H9 (cell line): ENCODE measurements at regions not wholly inside any gene's neighbourhood (a gene's known extent, or its start where the extent isn't known, plus 50 kb on each side); places are given as distances from the start of the nearest gene placed in this dataset.

Experiments used
- DNase-seq: peaks from one replicate; pipeline ENCODE4 v3.0.0-alpha.2; 2017
- H2AFZ ChIP-seq: one replicate; pipeline ENCODE4 v1.6.1; 2013; ENCODE audit warnings: mild to moderate bottlenecking, low read length, control low read depth, moderate library complexity
- H2AK5ac ChIP-seq: 2 replicates; pipeline ENCODE4 v1.6.1; 2013; ENCODE audit warnings: low read length, control low read depth, mixed read lengths; ENCODE audit not compliant: insufficient read length
- H2BK120ac ChIP-seq: one replicate; pipeline ENCODE4 v1.6.1; 2013; ENCODE audit warnings: low read depth, mild to moderate bottlenecking, low read length, control low read depth, inconsistent platforms; ENCODE audit not compliant: poor library complexity, severe bottlenecking
- H2BK12ac ChIP-seq: 2 replicates; pipeline ENCODE4 v1.6.1; 2013; ENCODE audit warnings: low read length, control low read depth, mixed read lengths, low read depth; ENCODE audit not compliant: insufficient read length
- H2BK15ac ChIP-seq: 2 replicates; pipeline ENCODE4 v1.6.1; 2013; ENCODE audit warnings: low read depth, low read length, control low read depth
- H2BK20ac ChIP-seq: one replicate; pipeline ENCODE4 v1.6.1; 2013; ENCODE audit warnings: low read depth, mild to moderate bottlenecking, low read length, control low read depth, inconsistent platforms; ENCODE audit not compliant: poor library complexity, severe bottlenecking
- H2BK5ac ChIP-seq: 2 replicates; pipeline ENCODE4 v1.6.1; 2013; ENCODE audit warnings: low read length, control low read depth, mixed read lengths; ENCODE audit not compliant: insufficient read length
- H3K14ac ChIP-seq: 2 replicates; pipeline ENCODE4 v1.6.1; 2013; ENCODE audit warnings: low read length, control low read depth; ENCODE audit not compliant: insufficient read depth
- H3K18ac ChIP-seq: 2 replicates; pipeline ENCODE4 v1.6.1; 2013; ENCODE audit warnings: low read depth, mild to moderate bottlenecking, mixed read lengths, low read length, control low read depth; ENCODE audit not compliant: insufficient read length
- H3K23ac ChIP-seq: 2 replicates; pipeline ENCODE4 v1.6.1; 2013; ENCODE audit warnings: low read length, control low read depth, mixed read lengths, low read depth; ENCODE audit not compliant: insufficient read length
- H3K23me2 ChIP-seq: 2 replicates; pipeline ENCODE4 v1.6.1; 2013; ENCODE audit warnings: low read depth, mild to moderate bottlenecking, mixed read lengths, low read length, control low read depth; ENCODE audit not compliant: insufficient read length, poor library complexity, severe bottlenecking
- H3K27ac ChIP-seq: 2 replicates; pipeline ENCODE4 v1.5.1; 2013; ENCODE audit warnings: low read length, control low read depth, mixed read lengths, low read depth; ENCODE audit not compliant: insufficient read length
- H3K27me3 ChIP-seq: 2 replicates; pipeline ENCODE4 v1.6.1; 2013; ENCODE audit warnings: low read length, control low read depth, inconsistent platforms; ENCODE audit not compliant: insufficient read depth
- H3K4ac ChIP-seq: 2 replicates; pipeline ENCODE4 v1.6.1; 2013; ENCODE audit warnings: low read depth, mild to moderate bottlenecking, control low read depth, inconsistent platforms, low read length, moderate library complexity
- H3K4me1 ChIP-seq: 2 replicates; pipeline ENCODE4 v1.6.1; 2013; ENCODE audit warnings: low read length, control low read depth, inconsistent platforms; ENCODE audit not compliant: insufficient read depth
- H3K4me2 ChIP-seq: 2 replicates; pipeline ENCODE4 v1.6.1; 2013; ENCODE audit warnings: low read length, control low read depth, mixed read lengths; ENCODE audit not compliant: insufficient read length, insufficient read depth
- H3K56ac ChIP-seq: 2 replicates; pipeline ENCODE4 v1.6.1; 2013; ENCODE audit warnings: low read depth, mild to moderate bottlenecking, mixed read lengths, low read length, control low read depth; ENCODE audit not compliant: insufficient read length
- H3K79me1 ChIP-seq: 2 replicates; pipeline ENCODE4 v1.6.1; 2013; ENCODE audit warnings: low read depth, mild to moderate bottlenecking, moderate library complexity, low read length, control low read depth, inconsistent platforms; ENCODE audit not compliant: insufficient read depth, poor library complexity, severe bottlenecking
- H3K79me2 ChIP-seq: 2 replicates; pipeline ENCODE4 v1.6.1; 2013; ENCODE audit warnings: low read length, control low read depth, inconsistent platforms; ENCODE audit not compliant: insufficient read depth
- H3K9ac ChIP-seq: 2 replicates; pipeline ENCODE4 v1.6.1; 2013; ENCODE audit warnings: low read length, control low read depth, mixed read lengths; ENCODE audit not compliant: insufficient read length; ENCODE audit errors: extremely low read depth
- H3K9me3 ChIP-seq: one replicate; pipeline ENCODE4 v1.6.1; 2013; ENCODE audit warnings: low read depth, low read length, inconsistent platforms; ENCODE audit not compliant: control insufficient read depth
- H3T11ph ChIP-seq: one replicate; pipeline ENCODE4 v1.6.1; 2013; ENCODE audit warnings: mild to moderate bottlenecking, low read length, control low read depth, inconsistent platforms
- H4K20me1 ChIP-seq: one replicate; pipeline ENCODE4 v1.6.1; 2013; ENCODE audit not compliant: control insufficient read depth, insufficient read length, insufficient read depth
- H4K5ac ChIP-seq: 2 replicates; pipeline ENCODE4 v1.6.1; 2013; ENCODE audit warnings: low read depth, mild to moderate bottlenecking, mixed read lengths, low read length, control low read depth; ENCODE audit not compliant: insufficient read length
- H4K8ac ChIP-seq: replicated peaks from 2 replicates; pipeline ENCODE4 v1.6.1; 2013; ENCODE audit warnings: low read length, control low read depth, mixed read lengths, low read depth; ENCODE audit not compliant: insufficient read length
- H4K91ac ChIP-seq: 2 replicates; pipeline ENCODE4 v1.6.1; 2013; ENCODE audit warnings: low read depth, mild to moderate bottlenecking, moderate library complexity, mixed read lengths, low read length, control low read depth; ENCODE audit not compliant: insufficient read length
- H3K27ac Mint-ChIP-seq, 3 experiments: 2 replicates in 2 of 3; 3 replicates in 1 of 3; pipeline ENCODE4 v1.8.0; 2020 to 2021; ENCODE audit warnings: mixed read lengths in 3 of 3, mild to moderate bottlenecking in 1 of 3, moderate library complexity in 1 of 3
- H3K27me3 Mint-ChIP-seq: 2 replicates; pipeline ENCODE4 v1.8.0; 2021; ENCODE audit warnings: low read depth, mild to moderate bottlenecking, moderate library complexity, mixed read lengths
- H3K36me3 Mint-ChIP-seq, 3 experiments: 2 replicates in 2 of 3; 3 replicates in 1 of 3; pipeline ENCODE4 v1.8.0; 2020 to 2021; ENCODE audit warnings: low read depth in 3 of 3, mixed read lengths in 3 of 3; ENCODE audit not compliant: insufficient read depth in 1 of 3
- H3K4me1 Mint-ChIP-seq, 2 experiments: 2 replicates each; pipeline ENCODE4 v1.8.0; 2020; ENCODE audit warnings: mixed read lengths in 2 of 2
- H3K4me3 Mint-ChIP-seq, 2 experiments: 2 replicates in 1 of 2; 3 replicates in 1 of 2; pipeline ENCODE4 v1.8.0; 2020 to 2021; ENCODE audit warnings: mild to moderate bottlenecking in 2 of 2, mixed read lengths in 2 of 2, moderate library complexity in 1 of 2
- H3K9me3 Mint-ChIP-seq, 2 experiments: 2 replicates in 1 of 2; 3 replicates in 1 of 2; pipeline ENCODE4 v1.8.0; 2020; ENCODE audit warnings: mild to moderate bottlenecking in 2 of 2, mixed read lengths in 2 of 2, moderate library complexity in 1 of 2
- WGBS: extraction: QIAGEN DNeasy Blood & Tissue Kit; methylation state at CpG from one replicate; pipeline ENCODE4 v1.1.7; 2013; ENCODE audit warnings: missing lambda C conversion rate, low lambda C conversion rate, mixed read lengths; ENCODE audit not compliant: insufficient read length; ENCODE audit errors: extremely low coverage; 5-methylcytosine and 5-hydroxymethylcytosine counted together
- TF ChIP-seq, protein P1 (sequence below): fragments of 200-600 bp; sonication (generic); conservative IDR thresholded peaks from 3 replicates; pipeline ENCODE4 v1.8.0; 2021; ENCODE audit warnings: antibody characterized with exemption, mild to moderate bottlenecking

DNA sequence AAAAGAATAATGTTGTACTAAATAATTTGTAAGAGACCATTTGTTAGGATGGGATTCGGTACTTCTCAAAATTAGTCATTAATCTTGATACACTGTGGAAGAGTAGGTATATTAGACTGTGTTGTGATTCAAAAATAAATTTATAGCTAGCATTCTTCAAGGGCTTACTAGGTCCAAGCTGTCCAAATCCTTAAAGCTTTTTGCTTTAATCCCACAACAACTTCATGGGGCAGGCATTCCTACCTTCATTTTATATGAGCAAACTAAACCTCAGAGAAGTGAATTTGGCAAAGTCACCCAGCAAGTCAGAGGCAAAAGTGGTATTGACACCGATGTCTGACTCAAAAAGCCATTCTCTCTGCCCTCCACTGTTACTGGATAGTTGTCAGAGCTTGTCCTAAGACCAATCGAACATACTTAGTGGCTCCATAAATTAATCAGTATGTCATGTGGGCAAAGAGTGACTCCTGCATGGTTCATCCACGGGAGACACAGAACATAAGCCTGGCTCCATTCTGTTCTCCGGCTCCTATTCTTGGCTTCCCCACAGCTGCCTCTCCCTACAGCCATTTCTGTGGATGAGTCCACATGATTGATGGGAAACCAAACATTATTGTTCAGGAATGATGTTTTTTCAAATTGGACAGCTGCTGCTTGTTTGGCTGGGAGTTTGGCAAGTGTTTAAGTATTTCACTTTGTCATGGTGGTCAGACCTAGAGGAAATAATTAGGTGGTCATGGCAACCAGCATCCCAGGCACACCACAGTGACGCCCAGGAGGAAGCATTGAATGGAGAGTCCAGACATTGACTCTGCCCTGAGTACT is 133.4 kb upstream of the FGGY start:
- Histone ChIP-seq H3K4ac (no peak overlapping the region), H3K4me1 (no peaks in the 10 kb centered on the region), H3T11ph (no peak overlapping the region), H4K5ac (no peak overlapping the region), H2BK15ac (no peak overlapping the region), H2BK20ac (no peak overlapping the region), H3K14ac (no peak overlapping the region), H2BK120ac (no peak overlapping the region), H3K79me1 (no peaks in the 10 kb centered on the region), H3K23ac (no peak overlapping the region), H3K27me3 (no peaks in the 10 kb centered on the region), H3K23me2 (no peaks in the 10 kb centered on the region), H4K8ac (no peak overlapping the region), H2BK12ac (no peak overlapping the region), H3K79me2 (no peaks in the 10 kb centered on the region), H2AFZ (no peak overlapping the region), H3K27ac (no peak overlapping the region), H3K4me2 (no peak overlapping the region), H4K91ac (no peak overlapping the region), H2AK5ac (no peak overlapping the region), H3K9me3 (no peaks in the 10 kb centered on the region), H3K9ac (no peak overlapping the region), H4K20me1 (no peaks in the 10 kb centered on the region), H3K56ac (no peak overlapping the region), H3K18ac (no peak overlapping the region), H2BK5ac (no peak overlapping the region)
- peaks cover 0 to 5% (median 4%) of the 10 kb centered on the region in 3 experiments; a peak in 4 of 7 replicates for H3K36me3 Mint-ChIP-seq
- no peak overlapping the region for H3K27ac Mint-ChIP-seq
- peaks cover 5 to 9% of the 10 kb centered on the region in 2 experiments; a peak in 3 of 5 replicates for H3K9me3 Mint-ChIP-seq
- no CpG with 5 or more reads among the region's 6 CpGs for WGBS
- DNase-seq, result no peak
- H3K27me3 Mint-ChIP-seq, result no peaks in the 10 kb centered on the region; the same call in 1 of the 2 replicates
- no peak overlapping the region for H3K4me3 Mint-ChIP-seq
- TF ChIP-seq, protein P1, sequence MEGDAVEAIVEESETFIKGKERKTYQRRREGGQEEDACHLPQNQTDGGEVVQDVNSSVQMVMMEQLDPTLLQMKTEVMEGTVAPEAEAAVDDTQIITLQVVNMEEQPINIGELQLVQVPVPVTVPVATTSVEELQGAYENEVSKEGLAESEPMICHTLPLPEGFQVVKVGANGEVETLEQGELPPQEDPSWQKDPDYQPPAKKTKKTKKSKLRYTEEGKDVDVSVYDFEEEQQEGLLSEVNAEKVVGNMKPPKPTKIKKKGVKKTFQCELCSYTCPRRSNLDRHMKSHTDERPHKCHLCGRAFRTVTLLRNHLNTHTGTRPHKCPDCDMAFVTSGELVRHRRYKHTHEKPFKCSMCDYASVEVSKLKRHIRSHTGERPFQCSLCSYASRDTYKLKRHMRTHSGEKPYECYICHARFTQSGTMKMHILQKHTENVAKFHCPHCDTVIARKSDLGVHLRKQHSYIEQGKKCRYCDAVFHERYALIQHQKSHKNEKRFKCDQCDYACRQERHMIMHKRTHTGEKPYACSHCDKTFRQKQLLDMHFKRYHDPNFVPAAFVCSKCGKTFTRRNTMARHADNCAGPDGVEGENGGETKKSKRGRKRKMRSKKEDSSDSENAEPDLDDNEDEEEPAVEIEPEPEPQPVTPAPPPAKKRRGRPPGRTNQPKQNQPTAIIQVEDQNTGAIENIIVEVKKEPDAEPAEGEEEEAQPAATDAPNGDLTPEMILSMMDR, result no peak
- no peaks in the 10 kb centered on the region for H3K4me1 Mint-ChIP-seq
